IPS-18c (cell line): ENCODE measurements at regions not wholly inside any gene's neighbourhood (a gene's known extent, or its start where the extent isn't known, plus 50 kb on each side); places are given as distances from the start of the nearest gene placed in this dataset.

Experiments
- H3K4me3 ChIP-seq: 2 replicates; pipeline ENCODE4 v1.7.0; 2013; ENCODE audit warnings: low read depth, mild to moderate bottlenecking, low read length, moderate library complexity; ENCODE audit not compliant: insufficient read depth
- H3K9me3 ChIP-seq: one replicate; pipeline ENCODE4 v1.6.1; 2013; ENCODE audit warnings: mild to moderate bottlenecking, low read length, moderate library complexity; ENCODE audit not compliant: control insufficient read depth, insufficient read depth

DNA sequence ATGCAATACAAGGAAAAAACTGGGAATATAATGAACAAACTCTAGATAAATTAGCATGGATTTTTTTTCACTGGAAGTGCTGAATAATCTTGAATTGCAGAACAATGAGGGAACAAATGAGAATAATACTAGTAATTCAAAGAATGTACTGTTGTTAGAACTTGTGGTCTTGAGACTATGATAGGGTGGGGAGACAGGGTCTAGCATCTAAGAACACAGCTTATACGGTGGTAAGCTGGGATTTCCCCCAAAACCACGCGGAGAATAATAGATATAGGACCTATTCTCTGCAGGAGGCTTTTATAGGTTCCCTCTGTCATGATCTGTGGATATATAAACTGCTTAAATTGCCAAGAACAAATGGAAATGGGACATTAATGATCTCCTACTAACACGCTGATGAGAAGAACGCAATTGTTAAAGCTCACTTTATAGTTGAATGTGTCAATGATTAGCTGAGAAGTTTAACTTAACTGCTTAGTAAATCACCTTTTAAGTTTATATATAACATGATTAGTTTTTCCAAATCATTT, 692.3 kb downstream of the ZPLD1 start:
- no peak overlapping the region for H3K4me3 ChIP-seq
- no peaks in the 10 kb centered on the region for H3K9me3 ChIP-seq

DNA sequence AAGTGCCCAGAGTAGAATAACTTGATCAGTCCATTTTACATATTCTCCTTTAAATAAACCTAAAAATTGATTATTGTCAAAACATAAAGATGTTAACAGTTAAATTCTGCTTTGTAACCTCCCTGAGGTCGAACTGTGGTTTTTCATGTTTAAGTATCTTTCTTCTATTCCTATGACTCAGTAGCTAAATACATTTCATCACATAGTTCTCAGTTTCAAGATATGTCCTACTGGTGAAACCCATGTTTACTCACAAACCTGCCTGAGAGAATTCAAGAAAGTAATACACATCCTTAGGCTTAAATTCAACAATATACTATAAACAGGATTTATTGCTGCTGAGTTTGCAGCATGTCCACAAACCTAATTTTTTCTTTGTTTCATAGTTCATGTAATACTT, 692.9 kb downstream of the ZPLD1 start:
- no peak overlapping the region for H3K4me3 ChIP-seq

GRCh38 chr3:103134023-103134724, 699.4 kb downstream of the ZPLD1 start:
- Histone ChIP-seq H3K9me3 (no peaks in the 10 kb centered on the region), H3K4me3 (no peak overlapping the region)

More for the DNA sequence above, 692.9 kb downstream of the ZPLD1 start:
- H3K9me3 ChIP-seq = no peaks in the 10 kb centered on the region

- H3K9me3 ChIP-seq = no peaks in the 10 kb centered on the region
- H3K4me3 ChIP-seq = no peak overlapping the region
Observed at GRCh38 chr3:103136621-103137020, 701.8 kb downstream of the ZPLD1 start.

- H3K9me3 ChIP-seq = no peaks in the 10 kb centered on the region
Observed at GRCh38 chr3:103137830-103138229, 703.0 kb downstream of the ZPLD1 start.

GRCh38 chr3:103158183-103158582, 723.4 kb downstream of the ZPLD1 start:
- Histone ChIP-seq H3K9me3 (no peaks in the 10 kb centered on the region), H3K4me3 (no peak overlapping the region)

More at GRCh38 chr3:103137830-103138229, 703.0 kb downstream of the ZPLD1 start:
- no peak overlapping the region for H3K4me3 ChIP-seq

DNA sequence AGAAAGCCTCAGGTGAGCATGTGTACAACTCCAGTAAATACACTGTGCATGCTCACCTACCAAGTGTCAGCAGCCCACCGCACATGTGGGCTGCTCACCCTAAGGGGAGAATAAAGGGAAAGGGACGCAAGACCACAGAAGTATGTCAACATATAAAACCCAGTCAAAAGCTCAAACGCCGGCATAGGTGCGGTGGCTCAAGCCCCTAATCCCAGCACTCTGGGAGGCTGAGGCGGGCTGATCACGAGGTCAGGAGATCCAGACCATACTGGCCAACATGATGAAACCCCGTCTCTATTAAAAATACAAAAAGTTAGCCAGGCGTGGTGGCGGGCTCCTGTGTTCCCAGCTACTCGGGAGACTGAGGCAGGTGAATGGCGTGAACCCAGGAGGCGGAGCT, 732.1 kb downstream of the ZPLD1 start:
- H3K9me3 ChIP-seq = no peaks in the 10 kb centered on the region
- H3K4me3 ChIP-seq = no peak overlapping the region

GRCh38 chr3:103167850-103168249, 733.0 kb downstream of the ZPLD1 start:
- H3K9me3 ChIP-seq = no peaks in the 10 kb centered on the region
- H3K4me3 ChIP-seq = no peak overlapping the region

GRCh38 chr3:103169289-103169688, 734.5 kb downstream of the ZPLD1 start:
- no peaks in the 10 kb centered on the region for H3K9me3 ChIP-seq
- H3K4me3 ChIP-seq = no peak overlapping the region

- Histone ChIP-seq H3K9me3 (no peaks in the 10 kb centered on the region), H3K4me3 (no peak overlapping the region)
Observed at GRCh38 chr3:103170651-103171050, 735.8 kb downstream of the ZPLD1 start.

- H3K9me3 ChIP-seq = no peaks in the 10 kb centered on the region
- no peak overlapping the region for H3K4me3 ChIP-seq
Observed at GRCh38 chr3:103173940-103174339, 739.1 kb downstream of the ZPLD1 start.

- Histone ChIP-seq H3K4me3 (no peak overlapping the region), H3K9me3 (no peaks in the 10 kb centered on the region)
Observed at GRCh38 chr3:103181160-103181559, 746.3 kb downstream of the ZPLD1 start.

GRCh38 chr3:103184772-103185171, 750.0 kb downstream of the ZPLD1 start:
- Histone ChIP-seq H3K4me3 (no peak overlapping the region), H3K9me3 (no peaks in the 10 kb centered on the region)

GRCh38 chr3:103189941-103190340, 755.1 kb downstream of the ZPLD1 start:
- Histone ChIP-seq H3K9me3 (peaks cover 2% of the 10 kb centered on the region), H3K4me3 (no peak overlapping the region)

DNA sequence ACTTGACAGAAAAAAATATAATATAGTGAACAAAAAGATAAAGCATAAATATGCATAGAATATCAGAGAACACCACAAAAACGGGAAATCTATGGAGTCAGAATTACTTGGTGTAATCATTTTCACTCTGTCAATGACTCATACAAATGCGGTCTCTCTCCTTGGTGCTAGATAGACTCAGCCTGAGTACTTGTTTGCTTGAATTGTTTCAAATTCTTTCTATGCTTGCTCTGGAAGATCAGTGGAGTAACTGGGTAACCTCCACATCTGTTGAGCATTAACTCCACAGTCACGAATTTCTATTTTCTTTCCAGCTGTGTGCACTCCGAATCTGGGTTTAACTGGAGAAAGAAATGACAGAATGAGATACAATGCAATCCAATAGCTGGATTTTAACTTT, 760.4 kb downstream of the ZPLD1 start:
- H3K4me3 ChIP-seq = no peak overlapping the region
- H3K9me3 ChIP-seq = peaks cover 2% of the 10 kb centered on the region

DNA sequence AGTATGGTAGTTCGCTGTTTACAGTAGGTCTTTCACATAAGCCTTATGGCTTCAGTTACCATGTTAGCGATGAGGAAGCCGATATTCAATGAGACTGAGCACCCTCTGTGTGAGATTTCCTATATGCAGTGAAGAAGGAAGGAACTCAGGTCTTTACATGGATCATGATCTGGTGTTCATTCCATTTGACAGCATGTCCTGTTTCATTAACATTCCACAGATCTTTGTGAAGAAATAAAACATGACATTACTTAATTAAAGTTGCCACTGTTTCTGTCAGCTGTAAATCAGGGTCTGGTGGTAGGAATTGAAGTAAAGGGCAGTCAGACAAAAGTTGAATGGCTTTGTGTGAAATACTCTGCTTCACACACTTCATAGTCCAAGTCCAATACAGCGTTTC, 768.6 kb downstream of the ZPLD1 start:
- no peaks in the 10 kb centered on the region for H3K9me3 ChIP-seq
- H3K4me3 ChIP-seq = no peak overlapping the region

GRCh38 chr3:103210583-103210982, 775.8 kb downstream of the ZPLD1 start:
- Histone ChIP-seq H3K4me3 (no peak overlapping the region), H3K9me3 (no peaks in the 10 kb centered on the region)

DNA sequence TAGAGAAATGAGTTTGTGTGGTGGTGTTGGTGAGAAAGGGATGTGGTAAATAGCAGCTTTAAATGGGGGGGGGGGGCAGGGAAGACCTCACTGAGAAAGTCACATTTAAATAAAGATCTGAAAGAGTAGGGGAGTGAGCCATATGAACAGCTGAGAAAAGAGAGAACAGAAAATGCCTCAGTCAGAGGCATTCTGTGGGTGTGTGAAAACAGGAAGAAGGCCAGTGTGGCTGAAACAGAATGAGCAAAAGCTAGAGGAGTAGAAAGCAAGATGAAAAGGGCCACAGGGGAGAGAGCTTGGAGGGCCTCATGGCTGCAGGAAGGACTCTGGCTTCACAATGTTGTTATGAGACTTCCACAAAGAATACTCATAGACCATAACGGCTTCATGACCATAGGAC, 783.3 kb downstream of the ZPLD1 start:
- H3K4me3 ChIP-seq = no peak overlapping the region

GRCh38 chr3:103218793-103219192, 784.0 kb downstream of the ZPLD1 start:
- H3K9me3 ChIP-seq = no peaks in the 10 kb centered on the region
- H3K4me3 ChIP-seq = no peak overlapping the region

More for the DNA sequence above, 783.3 kb downstream of the ZPLD1 start:
- H3K9me3 ChIP-seq = no peaks in the 10 kb centered on the region
